Spinal cord (tissue), 9 donors: ENCODE measurements at regions not wholly inside any gene's neighbourhood (a gene's known extent, or its start where the extent isn't known, plus 50 kb on each side); places are given as distances from the start of the nearest gene placed in this dataset.
A peak's percentile ranks its signal among the peaks of the same experiment; 100 is the strongest.
"Not testable (repeated sequence)": the region's sequence is repeated elsewhere in the genome, so short reads cannot be mapped to it uniquely, and the experiment has no call there.

Experiments used
- DNase-seq, 6 donors: peaks; one replicate each; pipeline versions ENCODE4 v3.0.0 to v3.0.0-alpha.2; 2013 to 2015; ENCODE audit warnings: low spot score in 6 of 6, low read depth in 4 of 6
- H3K27ac ChIP-seq: one replicate; pipeline ENCODE4 v1.5.1; 2013; ENCODE audit warnings: low read depth, low read length, control low read depth
- H3K27me3 ChIP-seq: one replicate; pipeline ENCODE4 v1.6.1; 2013; ENCODE audit warnings: low read length; ENCODE audit not compliant: control insufficient read depth, insufficient read depth
- H3K36me3 ChIP-seq: one replicate; pipeline ENCODE4 v1.6.1; 2013; ENCODE audit warnings: low read length; ENCODE audit not compliant: control insufficient read depth, insufficient read depth
- H3K4me1 ChIP-seq: one replicate; pipeline ENCODE4 v1.6.1; 2013; ENCODE audit warnings: low read length; ENCODE audit not compliant: control insufficient read depth, insufficient read depth
- H3K4me3 ChIP-seq: one replicate; pipeline ENCODE4 v1.5.1; 2013; ENCODE audit warnings: low read depth, low read length, control low read depth
- H3K9me3 ChIP-seq: one replicate; pipeline ENCODE4 v1.6.1; 2013; ENCODE audit warnings: low read length; ENCODE audit not compliant: control insufficient read depth, insufficient read depth
- WGBS: methylation state at CpG from one replicate; pipeline ENCODE4 v1.1.5; 2013; ENCODE audit warnings: missing lambda C conversion rate; ENCODE audit not compliant: insufficient coverage; 5-methylcytosine and 5-hydroxymethylcytosine counted together
- donor health status: healthy.

DNA sequence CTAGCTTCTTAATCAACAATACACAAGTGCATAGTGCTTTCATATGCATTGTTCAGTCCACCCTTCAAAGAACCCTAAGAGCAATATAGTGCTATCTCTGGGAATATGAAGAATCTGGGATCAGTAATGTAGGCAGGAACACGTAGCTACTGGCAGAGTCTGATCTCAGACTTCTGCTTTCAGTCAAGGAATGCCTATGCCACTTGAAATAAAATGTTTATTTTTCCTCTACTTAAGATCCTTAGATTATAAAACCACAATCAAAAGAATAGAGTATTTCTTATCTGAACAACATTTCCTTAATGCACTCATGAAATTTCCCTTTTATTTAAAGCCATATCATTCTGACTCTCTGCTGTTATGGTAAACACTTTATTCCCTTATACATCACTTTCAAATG, 1407.8 kb upstream of the C9orf72 start:
- Histone ChIP-seq H3K36me3 (no peaks in the 10 kb centered on the region), H3K4me3 (no peak overlapping the region), H3K4me1 (no peaks in the 10 kb centered on the region), H3K9me3 (no peaks in the 10 kb centered on the region), H3K27me3 (no peaks in the 10 kb centered on the region), H3K27ac (no peak overlapping the region)
- no CpG with 5 or more reads among the region's 1 CpG for WGBS
- no peak for DNase-seq

DNA sequence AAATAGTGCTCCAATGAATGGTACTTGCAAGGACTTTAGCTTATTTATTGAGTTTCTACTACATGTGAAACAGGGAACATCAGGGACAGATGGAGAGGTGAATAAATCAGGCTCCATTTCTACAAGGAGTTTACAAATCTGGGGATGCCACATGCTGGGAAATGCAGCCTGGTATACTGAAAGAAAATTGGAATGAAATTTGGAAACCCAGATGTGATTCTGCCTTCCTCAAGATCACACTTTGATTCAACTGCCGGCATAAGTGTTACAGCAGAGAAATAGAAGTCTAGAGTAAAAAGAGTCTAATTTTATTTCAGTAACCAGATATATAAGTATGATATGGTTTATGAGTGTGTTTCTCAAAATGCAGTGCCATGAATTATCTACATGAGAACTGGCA, 1408.4 kb upstream of the C9orf72 start:
- H3K27ac ChIP-seq: no peak overlapping the region
- DNase-seq: peak in 1 of 6 donors; percentile 44
- WGBS: no CpG with 5 or more reads among the region's 1 CpG
- H3K36me3 ChIP-seq: no peaks in the 10 kb centered on the region
- H3K4me3 ChIP-seq: no peak overlapping the region
- no peaks in the 10 kb centered on the region for H3K9me3 ChIP-seq
- no peaks in the 10 kb centered on the region for H3K4me1 ChIP-seq
- H3K27me3 ChIP-seq: no peaks in the 10 kb centered on the region

DNA sequence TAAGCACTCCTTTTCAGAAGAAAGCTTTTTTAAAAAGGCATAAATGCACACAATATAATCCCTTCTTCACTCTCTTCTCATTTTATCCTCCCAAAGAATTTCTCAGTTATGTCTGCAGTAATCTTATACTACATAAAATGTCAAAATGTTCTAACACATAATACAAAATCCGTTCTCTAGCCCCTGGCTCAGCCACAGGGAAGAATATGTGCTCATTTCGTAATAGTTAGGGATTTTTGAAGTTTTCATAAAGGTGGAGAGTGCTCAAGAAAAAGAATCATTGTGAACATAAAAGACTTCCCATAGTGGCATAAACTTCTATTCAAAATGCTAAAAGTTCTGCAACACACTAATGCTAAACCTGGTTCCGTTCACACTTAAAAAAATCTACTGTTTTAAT, 1410.7 kb upstream of the C9orf72 start:
- Histone ChIP-seq H3K27ac (no peak overlapping the region), H3K4me1 (no peaks in the 10 kb centered on the region), H3K9me3 (no peaks in the 10 kb centered on the region), H3K4me3 (no peak overlapping the region), H3K27me3 (no peaks in the 10 kb centered on the region), H3K36me3 (no peaks in the 10 kb centered on the region)
- DNase-seq: no peak
- no CpG with 5 or more reads among the region's 3 CpGs for WGBS

DNA sequence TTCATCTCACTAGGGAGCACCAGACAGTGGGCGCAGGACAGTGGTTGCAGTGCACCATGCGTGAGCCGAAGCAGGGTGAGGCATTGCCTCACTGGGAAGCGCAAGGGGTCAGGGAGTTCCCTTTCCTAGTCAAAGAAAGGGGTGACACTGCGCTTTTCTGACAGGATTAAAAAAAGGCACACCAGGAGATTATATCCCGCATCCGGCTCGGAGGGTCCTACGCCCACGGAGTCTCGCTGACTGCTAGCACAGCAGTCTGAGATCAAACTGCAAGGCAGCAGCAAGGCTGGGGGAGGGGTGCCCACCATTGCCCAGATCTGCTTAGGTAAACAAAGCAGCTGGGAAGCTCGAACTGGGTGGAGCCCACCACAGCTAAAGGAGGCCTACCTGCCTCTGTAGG, 1416.7 kb upstream of the C9orf72 start:
- H3K27me3 ChIP-seq, H3K4me3 ChIP-seq, H3K36me3 ChIP-seq, H3K4me1 ChIP-seq, DNase-seq, H3K27ac ChIP-seq, H3K9me3 ChIP-seq: not testable (repeated sequence)
- 96% methylated on average over 10 of the region's 12 CpGs for WGBS

DNA sequence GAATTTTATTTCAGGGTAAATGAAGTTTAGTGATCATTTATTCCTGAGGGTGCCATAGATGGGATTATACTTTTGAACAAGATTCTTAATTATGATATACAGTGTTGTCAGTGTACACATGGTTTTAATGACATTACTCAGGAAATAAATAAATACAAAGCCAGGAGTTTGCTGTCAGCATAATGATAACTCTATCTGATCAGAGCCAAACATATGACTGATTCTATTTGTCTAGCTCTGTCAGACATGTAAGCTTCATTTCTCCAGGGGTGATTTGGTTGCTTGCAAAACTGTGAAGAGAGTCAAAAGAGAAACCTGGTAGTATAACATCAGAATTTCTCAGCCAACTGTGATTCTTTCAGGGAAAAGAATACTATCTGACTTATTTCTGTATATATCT, 1425.8 kb upstream of the C9orf72 start:
- Histone ChIP-seq H3K9me3 (no peaks in the 10 kb centered on the region), H3K27ac (no peak overlapping the region), H3K4me1 (no peaks in the 10 kb centered on the region), H3K27me3 (no peaks in the 10 kb centered on the region), H3K4me3 (no peak overlapping the region), H3K36me3 (no peaks in the 10 kb centered on the region)
- DNase-seq: no peak

DNA sequence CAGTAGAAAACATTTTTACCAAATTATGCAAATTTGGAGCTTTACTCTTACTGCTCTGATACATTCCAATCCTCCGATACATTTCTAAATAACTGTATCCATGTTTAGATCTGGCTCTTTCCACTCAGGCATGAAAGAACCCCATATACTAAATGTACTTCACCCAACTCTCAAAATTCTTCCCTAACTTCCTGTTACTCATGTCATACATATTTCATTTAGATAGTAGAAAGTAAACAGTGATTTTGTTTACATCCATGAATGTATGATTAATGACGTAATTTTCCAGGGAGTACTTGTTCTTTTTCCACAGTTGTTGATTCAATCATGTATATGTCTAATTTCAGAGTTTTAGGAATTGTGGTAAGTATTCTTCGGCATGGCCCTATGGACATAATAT, 1426.5 kb upstream of the C9orf72 start:
- H3K27ac ChIP-seq: no peak overlapping the region
- H3K9me3 ChIP-seq: no peaks in the 10 kb centered on the region
- H3K27me3 ChIP-seq: no peaks in the 10 kb centered on the region
- 90% methylated on average over 1 of the region's 3 CpGs for WGBS
- no peak overlapping the region for H3K4me3 ChIP-seq
- no peaks in the 10 kb centered on the region for H3K4me1 ChIP-seq
- no peak for DNase-seq
- H3K36me3 ChIP-seq: no peaks in the 10 kb centered on the region

DNA sequence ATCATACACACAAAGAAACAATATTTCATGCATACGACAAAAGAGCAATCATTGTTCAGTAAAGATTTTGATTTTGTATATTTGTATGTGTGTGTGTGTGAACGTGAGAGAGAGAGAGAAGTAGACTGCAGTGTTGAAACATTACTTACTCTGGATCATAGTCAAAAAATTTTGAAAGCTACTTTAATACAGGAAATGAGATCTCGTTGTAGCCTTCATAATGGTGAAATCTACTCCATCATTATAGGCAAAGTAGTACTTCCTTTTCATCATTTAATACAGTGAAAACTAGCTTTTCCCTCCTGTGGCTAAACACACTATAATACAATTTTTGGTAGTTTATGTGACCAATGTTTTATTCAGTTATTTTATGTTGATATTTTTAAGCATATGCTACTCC, 1427.7 kb upstream of the C9orf72 start:
- H3K9me3 ChIP-seq: no peaks in the 10 kb centered on the region
- H3K36me3 ChIP-seq: no peaks in the 10 kb centered on the region
- no peak for DNase-seq
- H3K4me3 ChIP-seq: no peak overlapping the region
- no peaks in the 10 kb centered on the region for H3K4me1 ChIP-seq
- no CpG with 5 or more reads among the region's 3 CpGs for WGBS
- H3K27ac ChIP-seq: no peak overlapping the region
- no peaks in the 10 kb centered on the region for H3K27me3 ChIP-seq

DNA sequence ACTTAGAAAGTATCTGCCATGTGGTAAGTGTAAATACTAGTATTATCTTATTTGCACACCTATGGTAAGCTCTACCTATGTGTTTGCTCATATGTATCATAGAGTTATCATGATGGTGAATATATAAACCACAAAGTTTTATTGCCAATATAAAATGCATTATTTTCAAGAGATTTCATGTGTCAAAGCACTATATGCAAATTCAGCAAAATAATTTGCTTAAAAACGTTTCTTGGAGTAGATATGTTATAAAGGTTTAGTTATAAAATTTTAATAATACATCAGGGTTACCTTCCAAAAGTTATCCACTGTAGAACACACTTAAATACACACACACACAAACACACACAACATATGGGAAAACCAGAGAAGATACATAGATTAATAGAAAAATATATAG, 1431.7 kb upstream of the C9orf72 start:
- H3K36me3 ChIP-seq: no peaks in the 10 kb centered on the region
- H3K4me3 ChIP-seq: no peak overlapping the region
- DNase-seq: no peak
- no peaks in the 10 kb centered on the region for H3K9me3 ChIP-seq
- no peaks in the 10 kb centered on the region for H3K27me3 ChIP-seq
- no CpG with 5 or more reads among the region's 1 CpG for WGBS
- no peaks in the 10 kb centered on the region for H3K4me1 ChIP-seq
- H3K27ac ChIP-seq: no peak overlapping the region

DNA sequence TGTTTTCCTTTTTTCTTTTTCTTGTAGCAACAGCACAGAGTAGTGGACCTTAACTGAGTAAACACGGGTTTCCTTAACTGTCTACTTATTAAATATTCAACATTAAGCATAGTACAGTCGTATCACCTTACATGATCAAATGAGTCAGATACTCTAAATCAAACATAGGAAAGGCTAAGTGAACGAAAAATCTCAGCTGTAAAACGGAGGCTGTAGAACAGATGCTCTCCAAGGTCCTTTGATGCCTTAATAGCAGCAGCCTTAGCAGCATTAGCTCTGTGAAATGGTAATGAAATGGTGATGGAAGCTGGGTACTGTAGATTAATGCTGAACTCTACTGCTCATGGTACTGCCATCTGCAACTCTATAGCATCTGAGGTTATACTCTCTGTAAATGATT, 1433.3 kb upstream of the C9orf72 start:
- Histone ChIP-seq H3K4me3 (no peak overlapping the region), H3K9me3 (no peaks in the 10 kb centered on the region), H3K36me3 (no peaks in the 10 kb centered on the region), H3K27me3 (no peaks in the 10 kb centered on the region), H3K27ac (no peak overlapping the region), H3K4me1 (no peaks in the 10 kb centered on the region)
- peak in 1 of 6 donors; percentile 57 for DNase-seq
- no CpG with 5 or more reads among the region's 4 CpGs for WGBS

DNA sequence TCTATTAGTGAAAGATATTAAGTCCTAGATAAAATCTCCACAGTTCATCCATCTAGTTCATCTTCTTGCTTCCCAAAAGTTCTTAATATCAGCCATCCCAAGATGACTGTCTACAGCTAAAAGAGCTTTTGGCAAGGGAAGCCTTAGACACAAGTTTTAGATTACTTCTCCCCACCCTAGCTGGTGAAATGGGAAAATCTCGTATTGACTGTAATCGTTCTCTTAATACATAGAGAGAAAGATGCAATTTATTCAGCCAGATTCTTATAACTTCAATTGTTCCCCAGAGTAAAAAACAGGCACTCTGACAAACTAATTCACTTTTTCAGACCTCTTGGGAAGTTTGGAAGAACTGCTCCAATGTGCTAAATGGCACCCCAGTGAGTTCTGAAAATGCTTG, 1439.6 kb upstream of the C9orf72 start:
- H3K4me1 ChIP-seq: no peaks in the 10 kb centered on the region
- H3K4me3 ChIP-seq: no peak overlapping the region
- H3K27me3 ChIP-seq: no peaks in the 10 kb centered on the region
- no peaks in the 10 kb centered on the region for H3K36me3 ChIP-seq
- no peaks in the 10 kb centered on the region for H3K9me3 ChIP-seq
- no CpG with 5 or more reads among the region's 2 CpGs for WGBS
- DNase-seq: peak in 1 of 6 donors; percentile 54
- no peak overlapping the region for H3K27ac ChIP-seq

DNA sequence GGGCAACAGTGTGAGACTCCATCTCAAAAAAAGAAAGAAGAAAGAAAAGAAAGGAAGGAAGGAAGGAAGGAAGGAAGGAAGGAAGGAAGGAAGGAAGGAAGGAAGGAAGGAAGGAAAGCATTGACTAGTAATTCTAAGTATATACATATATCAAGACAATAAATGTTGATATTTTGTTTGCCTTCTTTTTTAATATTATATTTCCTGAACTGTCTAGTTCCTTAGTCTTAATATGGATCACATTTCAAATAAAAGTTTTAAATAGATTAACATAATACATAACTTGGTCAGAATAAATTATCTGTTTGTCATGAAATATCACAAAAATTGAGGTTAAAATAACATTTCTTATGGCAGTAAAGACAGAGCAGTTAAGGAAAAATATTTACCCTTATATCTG, 1448.4 kb upstream of the C9orf72 start:
- Histone ChIP-seq H3K4me3 (no peak overlapping the region), H3K4me1 (no peaks in the 10 kb centered on the region), H3K9me3 (no peaks in the 10 kb centered on the region), H3K36me3 (no peaks in the 10 kb centered on the region), H3K27ac (no peak overlapping the region), H3K27me3 (no peaks in the 10 kb centered on the region)
- DNase-seq: no peak
